ENCODE measurements at regions not wholly inside any gene's neighbourhood (a gene's known extent, or its start where the extent isn't known, plus 50 kb on each side); places are given as distances from the start of the nearest gene placed in this dataset.

- TF ChIP-seq ZNF462 (CRISPR knock-in tag; IDR thresholded peaks at IDR 0.05) (no peak), ZNF331 (CRISPR knock-in tag; IDR thresholded peaks at IDR 0.05; ENCODE audit: low read depth) (no peak), POLR2AphosphoS5 (IDR thresholded peaks at IDR 0.05; ENCODE audit: low read depth) (no peak), CTCF (conservative IDR thresholded peaks at IDR 0.05; ENCODE audit: low read depth in 2 of 2) (no peak)
Observed at GRCh38 chr22:47474895-47475294, 712.4 kb downstream of the TBC1D22A start (continued).

- Mint-ChIP-seq H3K36me3 (ENCODE audit: low read depth) (peaks cover 23% of the 10 kb centered on the region), H3K9me3 (peaks cover 92% of the 10 kb centered on the region), H3K4me1 (no peaks in the 10 kb centered on the region), H3K27me3 (ENCODE audit: insufficient read depth, low read depth, poor library complexity) (no peaks in the 10 kb centered on the region), H3K27ac (no peak overlapping the region), H3K4me3 (no peak overlapping the region)
- Histone ChIP-seq H3K4me3 (no peak overlapping the region), H3K27ac (ENCODE audit: low read depth) (no peak overlapping the region), H3F3A (replicated peaks; ENCODE audit: low read depth) (no peaks in the 10 kb centered on the region), H4K20me1 (replicated peaks; ENCODE audit: insufficient read depth) (no peaks in the 10 kb centered on the region), H2AFZ (no peak overlapping the region), H3K36me3 (ENCODE audit: insufficient read depth) (peaks cover 14% of the 10 kb centered on the region; the same call in 1 of the 2 replicates), H3K79me2 (replicated peaks; ENCODE audit: insufficient read depth) (no peaks in the 10 kb centered on the region), H3K9me2 (ENCODE audit: insufficient read depth) (no peaks in the 10 kb centered on the region), H3K27me3 (ENCODE audit: insufficient read depth) (no peaks in the 10 kb centered on the region), H3K4me2 (no peak overlapping the region), H3K4me1 (ENCODE audit: insufficient read depth) (no peaks in the 10 kb centered on the region)
- DNase-seq (ENCODE audit: low spot score): no peak
- no peak for ATAC-seq
- TF ChIP-seq ZNF462 (CRISPR knock-in tag; IDR thresholded peaks at IDR 0.05) (no peak), NANOG (IDR thresholded peaks at IDR 0.05; ENCODE audit: borderline replicate concordance) (no peak), CTCF (conservative IDR thresholded peaks at IDR 0.05; ENCODE audit: low read depth in 2 of 2) (no peak)
Observed at GRCh38 chr22:47474464-47474863, 712.0 kb downstream of the TBC1D22A start.

Measured in GM23338 (cell line).